ENCODE measurements at regions not wholly inside any gene's neighbourhood (a gene's known extent, or its start where the extent isn't known, plus 50 kb on each side); places are given as distances from the start of the nearest gene placed in this dataset.
"Not testable (repeated sequence)": the region's sequence is repeated elsewhere in the genome, so short reads cannot be mapped to it uniquely, and the experiment has no call there.

DNA sequence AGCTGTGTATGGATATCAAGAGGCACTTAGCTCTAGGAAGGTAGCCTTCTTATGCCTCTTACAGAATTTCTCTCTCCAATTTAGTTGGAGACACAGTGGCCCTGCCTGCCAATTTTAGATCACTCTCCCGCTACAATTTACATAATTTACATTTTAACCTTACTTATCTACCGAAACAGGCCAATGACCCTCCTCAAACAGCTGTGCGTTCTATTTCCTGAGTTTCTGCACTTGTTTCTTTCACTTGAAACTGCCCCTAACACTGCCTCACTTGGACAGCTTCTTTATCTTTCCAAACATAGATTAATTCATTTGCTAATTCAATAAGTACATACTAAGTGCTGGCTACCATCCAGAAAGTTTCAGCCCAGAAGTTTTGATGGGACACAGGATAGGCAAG lies 52.9 kb upstream of the HDDC2 start:
- in situ Hi-C loops (cut with HindIII; ENCODE audit: low pct_unique_long_range_greater_than_20kb, low sequenced_read_pairs) = no loop called here
- DNase-seq (ENCODE audit: low read depth) = no peak

- DNase-seq (ENCODE audit: low read depth) = no peak
- in situ Hi-C loops (cut with HindIII; ENCODE audit: low pct_unique_long_range_greater_than_20kb, low sequenced_read_pairs) = no loop called here
These were observed 55.1 kb upstream of the HDDC2 start for GRCh38 chr6:125356884-125357283.

- DNase-seq (ENCODE audit: low read depth) = no peak
- in situ Hi-C loops (cut with HindIII; ENCODE audit: low pct_unique_long_range_greater_than_20kb, low sequenced_read_pairs) = no loop called here
These were observed 55.9 kb upstream of the HDDC2 start for GRCh38 chr6:125357515-125358256.

DNA sequence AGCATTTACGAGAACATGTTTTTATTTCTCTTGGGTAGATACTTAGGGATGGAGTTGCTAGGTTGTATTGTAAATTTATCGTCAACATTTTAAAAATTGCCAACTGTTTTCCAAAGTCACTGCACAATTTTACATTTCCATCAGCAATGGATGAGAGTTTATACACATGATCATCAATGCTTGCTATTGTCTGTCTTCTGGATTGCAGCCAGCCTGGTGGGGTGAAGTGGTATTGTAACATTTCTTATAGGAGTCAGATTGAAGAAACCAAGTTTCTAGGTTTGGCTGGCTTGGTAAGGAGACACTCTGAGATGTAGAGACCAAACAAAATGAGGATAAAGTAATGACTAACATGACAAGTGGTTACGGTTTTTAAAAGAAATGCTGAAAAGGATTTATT lies 57.1 kb upstream of the HDDC2 start:
- no peak for DNase-seq (ENCODE audit: low read depth)

GRCh38 chr6:125361868-125362267 lies 60.1 kb upstream of the HDDC2 start:
- in situ Hi-C loops (cut with HindIII; ENCODE audit: low pct_unique_long_range_greater_than_20kb, low sequenced_read_pairs) = no loop called here
- DNase-seq (ENCODE audit: low read depth) = no peak

More for the DNA sequence above, 57.1 kb upstream of the HDDC2 start:
- in situ Hi-C loops (cut with HindIII; ENCODE audit: low pct_unique_long_range_greater_than_20kb, low sequenced_read_pairs) = no loop called here

GRCh38 chr6:125363039-125363823 lies 61.5 kb upstream of the HDDC2 start:
- in situ Hi-C loops (cut with HindIII; ENCODE audit: low pct_unique_long_range_greater_than_20kb, low sequenced_read_pairs) = no loop called here
- no peak for DNase-seq (ENCODE audit: low read depth)

GRCh38 chr6:125363824-125364165 lies 62.0 kb upstream of the HDDC2 start:
- in situ Hi-C loops (cut with HindIII; ENCODE audit: low pct_unique_long_range_greater_than_20kb, low sequenced_read_pairs) = no loop called here
- DNase-seq (ENCODE audit: low read depth) = no peak

DNA sequence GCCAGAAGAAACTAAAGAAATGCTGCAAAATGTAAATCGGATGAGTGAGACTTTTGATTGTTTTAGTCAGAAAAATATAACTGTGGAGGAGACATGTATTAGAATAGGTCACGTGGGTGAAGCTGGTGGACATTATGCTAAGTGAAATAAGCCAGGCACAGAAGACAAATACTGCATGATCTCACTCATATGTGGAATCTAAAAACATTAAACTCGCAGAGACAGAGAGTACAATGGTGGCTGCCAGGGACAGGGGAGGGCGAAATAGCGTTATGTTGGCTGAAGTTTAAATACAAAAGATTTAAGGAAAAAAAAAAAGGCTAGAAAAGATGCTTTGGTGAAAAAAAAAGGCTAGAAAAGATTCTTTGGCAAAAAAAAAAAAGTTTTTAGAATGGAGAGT lies 63.5 kb upstream of the HDDC2 start:
- in situ Hi-C loops (cut with HindIII; ENCODE audit: low pct_unique_long_range_greater_than_20kb, low sequenced_read_pairs) = no loop called here
- no peak for DNase-seq (ENCODE audit: low read depth)

DNA sequence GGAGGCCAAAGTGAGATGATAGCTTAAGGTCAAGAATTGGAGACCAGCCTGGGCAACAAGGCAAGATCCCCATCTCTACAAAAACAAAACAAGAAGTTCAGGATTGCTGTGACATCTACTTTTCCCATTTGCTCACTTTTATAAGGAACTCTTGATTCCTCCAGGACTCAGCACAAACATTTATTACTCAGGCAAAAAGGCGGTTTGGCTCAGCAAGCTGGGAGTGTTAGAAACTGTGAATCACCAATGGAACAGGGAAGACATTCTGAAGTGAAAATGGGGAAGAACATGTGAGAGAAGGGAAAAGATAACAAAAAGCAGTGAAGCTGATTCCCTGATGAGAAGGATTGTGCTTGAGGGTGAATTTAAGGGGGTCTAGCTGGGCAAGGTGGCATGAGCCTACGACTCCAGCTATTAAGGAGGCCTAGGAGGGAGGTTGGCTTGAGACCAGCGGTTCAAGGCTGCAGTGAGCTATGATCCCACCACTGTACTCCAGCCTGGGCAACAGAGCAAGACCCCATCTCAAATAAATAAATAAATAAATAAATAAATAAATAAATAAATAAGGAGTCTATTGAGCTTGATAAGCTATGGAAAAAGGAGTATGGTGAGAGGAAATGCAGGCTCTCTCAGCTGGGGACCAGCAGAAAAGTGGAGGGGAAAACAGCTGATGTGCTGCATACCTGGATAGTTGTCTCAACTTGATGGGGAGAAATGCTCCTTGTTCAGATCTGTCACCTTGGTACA lies 65.4 kb upstream of the HDDC2 start:
- no peak for DNase-seq (ENCODE audit: low read depth)
- in situ Hi-C loops (cut with HindIII; ENCODE audit: low pct_unique_long_range_greater_than_20kb, low sequenced_read_pairs) = no loop called here

GRCh38 chr6:125370343-125370742 lies 68.6 kb upstream of the HDDC2 start:
- in situ Hi-C loops (cut with HindIII; ENCODE audit: low pct_unique_long_range_greater_than_20kb, low sequenced_read_pairs) = no loop called here
- no peak for DNase-seq (ENCODE audit: low read depth)

- DNase-seq (ENCODE audit: low read depth) = no peak
- in situ Hi-C loops (cut with HindIII; ENCODE audit: low pct_unique_long_range_greater_than_20kb, low sequenced_read_pairs) = no loop called here
These were observed 73.2 kb upstream of the HDDC2 start for GRCh38 chr6:125375013-125375412.

DNA sequence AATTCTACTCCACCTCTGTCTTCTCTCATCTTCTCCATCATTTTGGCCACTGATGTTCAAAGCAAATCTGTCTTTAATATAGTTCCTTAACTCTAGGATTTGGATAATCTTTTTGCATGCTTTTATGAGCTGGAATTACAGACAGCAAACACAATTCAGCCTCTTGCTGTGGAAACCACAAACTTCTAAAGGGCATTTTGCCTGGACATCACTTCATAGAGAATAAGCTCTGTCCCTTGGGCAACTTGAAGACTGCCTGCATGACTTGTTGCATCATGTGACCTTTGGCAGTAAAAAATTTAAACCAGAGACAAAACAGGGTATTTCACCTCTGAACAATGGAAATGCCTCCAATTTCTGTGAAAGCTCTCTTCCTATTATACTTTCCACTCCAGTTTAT lies 74.1 kb upstream of the HDDC2 start:
- no peak for DNase-seq (ENCODE audit: low read depth)
- in situ Hi-C loops (cut with HindIII; ENCODE audit: low pct_unique_long_range_greater_than_20kb, low sequenced_read_pairs) = no loop called here

GRCh38 chr6:125377621-125378020 lies 75.9 kb upstream of the HDDC2 start:
- in situ Hi-C loops (cut with HindIII; ENCODE audit: low pct_unique_long_range_greater_than_20kb, low sequenced_read_pairs) = no loop called here
- no peak for DNase-seq (ENCODE audit: low read depth)

DNA sequence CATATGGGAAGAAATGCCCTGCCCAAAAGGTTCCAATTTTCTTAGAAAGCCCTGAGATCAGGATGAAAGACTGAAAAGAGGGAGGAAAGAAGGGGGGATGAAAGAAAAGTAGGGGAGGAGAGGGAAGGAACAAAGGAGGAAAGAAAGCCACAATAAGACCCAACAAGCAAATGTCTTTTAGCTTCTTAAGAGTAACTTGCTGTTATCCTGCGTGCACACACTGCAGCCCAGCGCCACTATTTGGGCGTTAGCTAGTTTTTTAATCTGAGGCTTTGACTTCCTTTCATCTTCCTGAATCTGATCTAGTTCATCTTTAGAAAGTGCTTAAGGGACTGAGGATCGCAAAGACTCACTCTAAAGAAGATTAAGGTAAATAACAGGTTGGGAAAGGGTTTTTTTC lies 77.4 kb upstream of the HDDC2 start:
- DNase-seq (ENCODE audit: low read depth) = no peak
- in situ Hi-C loops (cut with HindIII; ENCODE audit: low pct_unique_long_range_greater_than_20kb, low sequenced_read_pairs) = no loop called here

DNA sequence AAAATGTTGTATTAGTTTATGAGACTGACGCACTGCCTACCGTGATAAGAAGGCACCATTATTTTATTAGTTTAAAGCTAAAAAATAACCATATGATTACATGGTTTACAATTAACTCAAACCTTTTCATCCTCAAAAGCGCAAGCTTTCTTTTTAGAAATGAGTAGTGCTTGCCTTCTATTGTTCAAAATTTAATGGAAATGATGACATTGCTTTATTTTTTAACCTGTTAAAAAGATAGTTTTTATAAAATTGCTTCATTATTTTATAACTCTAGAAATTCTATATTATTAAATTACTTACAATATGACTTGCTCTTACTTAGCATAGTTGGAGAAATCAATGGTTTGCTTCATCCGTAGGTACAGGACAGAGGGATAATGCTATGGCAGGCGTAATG lies 78.7 kb upstream of the HDDC2 start:
- in situ Hi-C loops (cut with HindIII; ENCODE audit: low pct_unique_long_range_greater_than_20kb, low sequenced_read_pairs) = no loop called here
- no peak for DNase-seq (ENCODE audit: low read depth)

DNA sequence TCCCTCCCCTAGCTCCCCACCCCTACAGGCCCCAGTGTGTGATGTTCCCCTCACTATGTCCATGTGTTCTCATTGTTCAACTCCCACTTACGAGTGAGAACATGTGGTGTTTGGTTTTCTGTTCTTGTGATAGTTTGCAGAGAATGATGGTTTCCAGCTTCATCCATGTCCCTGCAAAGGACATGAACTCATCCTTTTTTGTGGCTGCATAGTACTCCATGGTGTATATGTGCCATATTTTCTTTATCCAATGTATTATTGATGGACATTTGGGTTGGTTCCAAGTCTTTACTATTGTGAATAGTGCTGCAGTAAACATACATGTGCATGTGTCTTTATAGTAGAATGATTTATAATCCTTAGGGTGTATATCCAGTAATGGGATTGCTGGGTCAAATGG lies 84.6 kb upstream of the HDDC2 start:
- DNase-seq (ENCODE audit: low read depth); in situ Hi-C loops (cut with HindIII; ENCODE audit: low pct_unique_long_range_greater_than_20kb, low sequenced_read_pairs): not testable (repeated sequence)

GRCh38 chr6:125392682-125393081 lies 90.9 kb upstream of the HDDC2 start:
- DNase-seq (ENCODE audit: low read depth) = no peak
- in situ Hi-C loops (cut with HindIII; ENCODE audit: low pct_unique_long_range_greater_than_20kb, low sequenced_read_pairs) = no loop called here

- in situ Hi-C loops (cut with HindIII; ENCODE audit: low pct_unique_long_range_greater_than_20kb, low sequenced_read_pairs) = no loop called here
- no peak for DNase-seq (ENCODE audit: low read depth)
These were observed 91.7 kb upstream of the HDDC2 start for GRCh38 chr6:125393449-125393858.

DNA sequence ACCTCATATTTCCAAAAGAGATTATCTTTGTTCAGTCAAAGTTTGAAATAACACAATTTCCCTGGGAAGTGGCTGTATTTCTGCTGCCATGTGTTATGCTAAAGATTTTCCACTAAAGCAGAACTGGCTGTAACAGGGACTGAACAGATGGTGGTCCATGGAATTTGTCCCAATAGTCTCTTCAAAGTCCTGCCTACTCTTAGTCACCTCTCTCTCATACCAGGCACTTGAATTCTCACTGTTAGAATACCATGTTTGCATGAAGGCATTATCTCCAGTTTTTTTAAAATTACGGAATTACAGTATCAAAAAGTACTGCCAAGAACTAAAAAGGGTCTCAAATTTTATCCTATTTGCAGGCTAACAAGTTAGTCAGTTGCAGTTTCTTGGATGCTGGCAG lies 105.0 kb upstream of the HDDC2 start:
- DNase-seq (ENCODE audit: low read depth) = no peak
- in situ Hi-C loops (cut with HindIII; ENCODE audit: low pct_unique_long_range_greater_than_20kb, low sequenced_read_pairs) = no loop called here

Data from Caki2 (cell line).